ENCODE measurements at regions not wholly inside any gene's neighbourhood (a gene's known extent, or its start where the extent isn't known, plus 50 kb on each side); places are given as distances from the start of the nearest gene placed in this dataset.

GRCh38 chr22:27293721-27294445 lies 507.7 kb downstream of the MN1 start:
- TF ChIP-seq CTCF (conservative IDR thresholded peaks at IDR 0.05; ENCODE audit: low read length), result no peak
- no peak for DNase-seq (ENCODE audit: low read depth)
- no peak overlapping the region for H3K4me3 ChIP-seq (ENCODE audit: low read length)

DNA sequence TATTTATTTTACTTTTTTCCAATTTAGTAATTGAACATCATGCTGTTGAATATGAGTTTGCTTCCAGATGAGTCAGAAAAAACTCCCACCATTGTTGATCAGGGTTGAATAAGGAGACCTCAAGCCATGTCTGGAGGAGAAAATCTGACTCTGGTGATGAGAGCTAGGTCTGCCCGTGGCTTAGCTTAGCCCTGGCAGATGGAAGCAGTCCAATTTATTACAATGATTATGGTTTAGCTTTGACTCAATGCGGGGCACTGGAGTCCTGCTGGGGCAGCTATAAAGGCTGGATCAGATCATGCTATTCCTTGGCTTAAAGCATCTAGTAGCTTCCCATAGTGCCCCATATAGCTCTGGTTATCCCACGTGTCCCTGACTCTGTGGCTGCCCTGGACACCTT lies 506.5 kb downstream of the MN1 start:
- DNase-seq (ENCODE audit: low read depth), result no peak
- no peak overlapping the region for H3K4me3 ChIP-seq (ENCODE audit: low read length)
- TF ChIP-seq CTCF (conservative IDR thresholded peaks at IDR 0.05; ENCODE audit: low read length), result no peak

GRCh38 chr22:27295605-27296004 lies 506.0 kb downstream of the MN1 start:
- DNase-seq (ENCODE audit: low read depth), result no peak
- TF ChIP-seq CTCF (conservative IDR thresholded peaks at IDR 0.05; ENCODE audit: low read length), result no peak

DNA sequence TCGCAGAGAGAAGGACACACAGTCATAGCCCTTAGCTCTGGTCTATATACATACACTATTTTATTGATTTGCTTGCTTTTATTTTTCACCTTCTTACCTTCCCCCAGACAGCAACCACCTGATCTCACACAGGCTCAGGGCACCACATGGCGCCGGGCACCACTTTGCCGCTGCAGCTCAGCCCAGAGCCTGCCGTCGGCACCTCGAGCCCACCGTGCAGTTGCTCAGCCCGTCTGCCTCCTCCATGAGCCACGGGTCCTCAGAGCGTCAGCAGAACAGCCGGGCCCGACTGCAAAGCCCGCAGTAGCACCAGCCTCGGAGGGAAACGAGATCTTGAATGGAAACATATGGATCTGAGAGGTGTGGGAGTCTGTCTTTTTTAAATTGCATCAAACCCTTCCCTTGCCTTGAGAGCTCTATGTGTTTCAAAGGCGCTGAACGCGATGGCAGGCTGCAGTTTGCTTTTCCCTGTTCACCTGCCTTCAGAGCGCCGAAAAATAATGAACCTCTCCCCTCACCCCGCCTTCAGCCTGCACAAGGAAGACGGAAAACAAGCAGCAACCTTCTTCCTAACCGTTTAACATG lies 505.4 kb downstream of the MN1 start:
- H3K4me3 ChIP-seq (ENCODE audit: low read length), result no peak overlapping the region
- no peak for DNase-seq (ENCODE audit: low read depth)
- no peak for TF ChIP-seq CTCF (conservative IDR thresholded peaks at IDR 0.05; ENCODE audit: low read length)

More at GRCh38 chr22:27295605-27296004, 506.0 kb downstream of the MN1 start:
- H3K4me3 ChIP-seq (ENCODE audit: low read length), result no peak overlapping the region

GRCh38 chr22:27297125-27297524 lies 504.4 kb downstream of the MN1 start:
- no peak for TF ChIP-seq CTCF (conservative IDR thresholded peaks at IDR 0.05; ENCODE audit: low read length)
- no peak overlapping the region for H3K4me3 ChIP-seq (ENCODE audit: low read length)
- no peak for DNase-seq (ENCODE audit: low read depth)

GRCh38 chr22:27298332-27298731 lies 503.2 kb downstream of the MN1 start:
- TF ChIP-seq CTCF (conservative IDR thresholded peaks at IDR 0.05; ENCODE audit: low read length), result no peak
- H3K4me3 ChIP-seq (ENCODE audit: low read length), result no peak overlapping the region
- DNase-seq (ENCODE audit: low read depth), result no peak

DNA sequence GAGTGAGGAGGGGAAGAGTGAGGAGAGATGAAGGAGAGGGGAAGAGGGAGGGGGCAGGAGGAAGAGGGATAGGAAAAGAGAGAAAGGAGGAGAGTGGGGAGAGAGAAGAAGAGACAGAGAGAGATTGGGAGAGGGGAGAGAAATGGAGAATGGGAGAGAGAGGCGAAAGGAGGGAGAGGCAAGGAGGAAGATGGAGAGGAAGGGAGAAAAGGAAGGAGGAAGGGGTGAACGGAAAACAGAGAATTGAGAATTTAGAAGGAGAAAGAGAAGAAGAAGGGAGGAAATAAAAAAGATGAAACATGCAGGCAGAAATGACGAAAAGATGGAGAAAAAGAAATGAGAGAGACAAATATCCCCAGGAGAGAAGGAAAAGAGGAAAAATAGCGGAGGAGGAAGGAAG lies 502.8 kb downstream of the MN1 start:
- no peak overlapping the region for H3K4me3 ChIP-seq (ENCODE audit: low read length)
- DNase-seq (ENCODE audit: low read depth), result no peak
- TF ChIP-seq CTCF (conservative IDR thresholded peaks at IDR 0.05; ENCODE audit: low read length), result no peak

All from AG10803 (cell line).